ENCODE measurements at regions not wholly inside any gene's neighbourhood (a gene's known extent, or its start where the extent isn't known, plus 50 kb on each side); places are given as distances from the start of the nearest gene placed in this dataset.
"Not testable (repeated sequence)": the region's sequence is repeated elsewhere in the genome, so short reads cannot be mapped to it uniquely, and the experiment has no call there.

GRCh38 chr18:41693008-41693407 is 262.0 kb upstream of the PIK3C3 start:
- DNase-seq (ENCODE audit: low spot score), result no peak

- no peak for DNase-seq (ENCODE audit: low spot score)
These were observed 264.5 kb upstream of the PIK3C3 start for GRCh38 chr18:41690332-41691127.

- no peak for DNase-seq (ENCODE audit: low spot score)
These were observed 267.9 kb upstream of the PIK3C3 start for GRCh38 chr18:41687138-41687537.

GRCh38 chr18:41681138-41681880 is 273.7 kb upstream of the PIK3C3 start:
- DNase-seq (ENCODE audit: low spot score), result no peak

- no peak for DNase-seq (ENCODE audit: low spot score)
These were observed 280.5 kb upstream of the PIK3C3 start for GRCh38 chr18:41674506-41674905.

GRCh38 chr18:41666231-41666630 is 288.8 kb upstream of the PIK3C3 start:
- no peak for DNase-seq (ENCODE audit: low spot score)

GRCh38 chr18:41665210-41665609 is 289.8 kb upstream of the PIK3C3 start:
- DNase-seq (ENCODE audit: low spot score), result no peak

GRCh38 chr18:41660654-41661053 is 294.4 kb upstream of the PIK3C3 start:
- no peak for DNase-seq (ENCODE audit: low spot score)

GRCh38 chr18:41659438-41660130 is 295.4 kb upstream of the PIK3C3 start:
- no peak for DNase-seq (ENCODE audit: low spot score)

- DNase-seq (ENCODE audit: low spot score), result no peak
These were observed 297.8 kb upstream of the PIK3C3 start for GRCh38 chr18:41657189-41657588.

GRCh38 chr18:41655074-41655473 is 300.0 kb upstream of the PIK3C3 start:
- no peak for DNase-seq (ENCODE audit: low spot score)

GRCh38 chr18:41647914-41648313 is 307.1 kb upstream of the PIK3C3 start:
- no peak for DNase-seq (ENCODE audit: low spot score)

- DNase-seq (ENCODE audit: low spot score), result no peak
These were observed 308.0 kb upstream of the PIK3C3 start for GRCh38 chr18:41646915-41647620.

- no peak for DNase-seq (ENCODE audit: low spot score)
These were observed 309.3 kb upstream of the PIK3C3 start for GRCh38 chr18:41645589-41646360.

GRCh38 chr18:41644466-41644865 is 310.6 kb upstream of the PIK3C3 start:
- DNase-seq (ENCODE audit: low spot score), result no peak

- DNase-seq (ENCODE audit: low spot score), result no peak
These were observed 311.6 kb upstream of the PIK3C3 start for GRCh38 chr18:41643427-41643826.

GRCh38 chr18:41642756-41643155 is 312.3 kb upstream of the PIK3C3 start:
- DNase-seq (ENCODE audit: low spot score), result no peak

GRCh38 chr18:41639218-41639617 is 315.8 kb upstream of the PIK3C3 start:
- no peak for DNase-seq (ENCODE audit: low spot score)

GRCh38 chr18:41631723-41632285 is 323.2 kb upstream of the PIK3C3 start:
- not testable (repeated sequence) for DNase-seq (ENCODE audit: low spot score)

- DNase-seq (ENCODE audit: low spot score), result no peak
These were observed 324.7 kb upstream of the PIK3C3 start for GRCh38 chr18:41630232-41630886.

- no peak for DNase-seq (ENCODE audit: low spot score)
These were observed 330.6 kb upstream of the PIK3C3 start for GRCh38 chr18:41624460-41624859.

Data from HuH-7.5 (cell line).